ENCODE measurements at regions not wholly inside any gene's neighbourhood (a gene's known extent, or its start where the extent isn't known, plus 50 kb on each side); places are given as distances from the start of the nearest gene placed in this dataset.

DNA sequence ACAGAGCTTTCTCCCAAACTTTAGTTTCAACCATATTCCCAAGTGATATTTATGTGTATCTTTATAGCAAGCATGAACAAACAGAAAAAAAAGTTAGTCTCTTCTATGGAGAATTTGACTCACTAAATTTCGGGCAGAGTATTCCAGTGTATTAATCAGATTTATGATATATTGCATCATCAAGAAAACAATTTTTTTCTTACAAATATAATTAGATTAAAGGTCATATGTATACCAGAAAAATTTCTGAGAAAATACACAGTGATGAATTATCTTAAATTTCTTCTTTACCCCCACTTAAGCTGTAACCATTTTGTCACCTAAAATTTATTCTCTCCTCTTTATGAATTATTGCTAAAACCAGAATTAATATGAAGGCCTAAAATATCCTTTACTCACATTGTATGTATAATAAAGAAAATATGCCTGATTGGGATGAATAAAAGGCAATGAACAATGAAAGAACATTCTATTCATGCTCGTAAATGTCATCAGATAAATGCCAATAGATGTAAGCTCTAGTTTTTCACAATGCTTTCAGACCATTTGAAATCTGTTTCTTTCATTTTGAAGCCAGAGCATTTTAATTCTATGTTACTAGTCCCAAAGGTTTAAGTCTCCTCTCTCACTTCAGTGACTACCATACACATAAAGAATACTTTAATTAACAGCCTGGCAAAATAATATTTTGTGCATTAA lies 192.1 kb downstream of the HGF start:
- no peak for DNase-seq (ENCODE audit: low read depth, low spot score)
- no peaks in the 10 kb centered on the region for H3K79me2 ChIP-seq (ENCODE audit: control insufficient read depth, insufficient read depth, low read length)
- no peaks in the 10 kb centered on the region for H3K4me1 ChIP-seq (ENCODE audit: control insufficient read depth, extremely low read depth, insufficient read depth, low read length)
- H3K9me1 ChIP-seq (ENCODE audit: control insufficient read depth, extremely low read depth, insufficient read depth, low read length), result no peaks in the 10 kb centered on the region
- no peaks in the 10 kb centered on the region for H3K27me3 ChIP-seq (ENCODE audit: control insufficient read depth, extremely low read depth, insufficient read depth, low read length)
- no peak overlapping the region for H3K27ac ChIP-seq (ENCODE audit: control insufficient read depth, insufficient read depth, low read length)
- H2AFZ ChIP-seq (ENCODE audit: control insufficient read depth, low read length), result no peak overlapping the region
- H3K36me3 ChIP-seq (ENCODE audit: control insufficient read depth in 2 of 2, extremely low read depth in 1 of 2, insufficient read depth in 2 of 2, low read length in 2 of 2), result no peaks in the 10 kb centered on the region
- TF ChIP-seq EZH2 (IDR thresholded peaks at IDR 0.05; ENCODE audit: low read length), result no peak
- TF ChIP-seq, protein P1, sequence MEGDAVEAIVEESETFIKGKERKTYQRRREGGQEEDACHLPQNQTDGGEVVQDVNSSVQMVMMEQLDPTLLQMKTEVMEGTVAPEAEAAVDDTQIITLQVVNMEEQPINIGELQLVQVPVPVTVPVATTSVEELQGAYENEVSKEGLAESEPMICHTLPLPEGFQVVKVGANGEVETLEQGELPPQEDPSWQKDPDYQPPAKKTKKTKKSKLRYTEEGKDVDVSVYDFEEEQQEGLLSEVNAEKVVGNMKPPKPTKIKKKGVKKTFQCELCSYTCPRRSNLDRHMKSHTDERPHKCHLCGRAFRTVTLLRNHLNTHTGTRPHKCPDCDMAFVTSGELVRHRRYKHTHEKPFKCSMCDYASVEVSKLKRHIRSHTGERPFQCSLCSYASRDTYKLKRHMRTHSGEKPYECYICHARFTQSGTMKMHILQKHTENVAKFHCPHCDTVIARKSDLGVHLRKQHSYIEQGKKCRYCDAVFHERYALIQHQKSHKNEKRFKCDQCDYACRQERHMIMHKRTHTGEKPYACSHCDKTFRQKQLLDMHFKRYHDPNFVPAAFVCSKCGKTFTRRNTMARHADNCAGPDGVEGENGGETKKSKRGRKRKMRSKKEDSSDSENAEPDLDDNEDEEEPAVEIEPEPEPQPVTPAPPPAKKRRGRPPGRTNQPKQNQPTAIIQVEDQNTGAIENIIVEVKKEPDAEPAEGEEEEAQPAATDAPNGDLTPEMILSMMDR (optimal IDR thresholded peaks at IDR 0.05 in 1 of 3, IDR thresholded peaks at IDR 0.05 in 1 of 3, conservative IDR thresholded peaks at IDR 0.05 in 1 of 3; ENCODE audit: extremely low read depth in 1 of 3, insufficient read depth in 2 of 3, low read length in 3 of 3), result no peak
- no peaks in the 10 kb centered on the region for H3K9me3 ChIP-seq (ENCODE audit: control insufficient read depth, low read depth, low read length)
- H3K4me3 ChIP-seq (ENCODE audit: control insufficient read depth in 2 of 3, extremely low read depth in 1 of 3, insufficient read depth in 2 of 3, low read depth in 1 of 3, low read length in 3 of 3), result no peak overlapping the region
- H3K4me2 ChIP-seq (ENCODE audit: control insufficient read depth, extremely low read depth, insufficient read depth, low read depth, low read length), result no peak overlapping the region
- no peak for FAIRE-seq
- no peaks in the 10 kb centered on the region for H4K20me1 ChIP-seq (ENCODE audit: control insufficient read depth, extremely low read depth, insufficient read depth, low read length)
- dilution Hi-C loops (cut with MboI; ENCODE audit: extremely low pct_ligation_motif_present, low sequenced_read_pairs), result no loop called here
- no peak overlapping the region for H3K9ac ChIP-seq (ENCODE audit: control insufficient read depth, extremely low read depth, insufficient read depth, low read length)

DNA sequence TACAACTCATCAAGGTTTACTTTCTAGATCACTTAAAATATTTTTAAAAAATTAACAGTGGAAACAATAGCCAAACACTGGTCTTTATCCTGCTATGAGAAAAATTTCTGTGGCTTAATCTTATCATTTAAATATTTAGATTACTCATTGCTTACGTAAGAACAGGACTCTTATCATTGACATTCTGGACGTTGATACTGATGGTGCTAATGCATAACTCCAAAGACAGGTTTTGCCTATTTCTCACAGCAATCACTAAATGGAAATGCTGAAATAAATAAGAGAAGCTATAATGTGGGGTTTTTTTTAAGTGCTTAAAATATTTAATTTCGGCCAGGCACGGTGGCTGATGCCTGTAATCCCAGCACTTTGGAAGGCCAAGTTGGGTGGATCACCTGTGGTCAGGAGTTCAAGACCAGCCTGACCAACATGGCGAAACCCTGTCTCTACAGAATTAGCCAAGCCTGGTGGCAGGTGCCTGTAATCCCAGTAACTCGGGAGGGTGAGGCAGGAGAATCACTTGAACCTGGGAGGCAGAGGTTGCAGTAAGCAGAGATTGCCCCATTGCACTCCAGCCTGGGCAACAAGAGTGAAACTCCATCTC lies 195.0 kb downstream of the HGF start:
- no peak overlapping the region for H2AFZ ChIP-seq (ENCODE audit: control insufficient read depth, low read length)
- H3K36me3 ChIP-seq (ENCODE audit: control insufficient read depth in 2 of 2, extremely low read depth in 1 of 2, insufficient read depth in 2 of 2, low read length in 2 of 2), result no peaks in the 10 kb centered on the region
- H3K4me1 ChIP-seq (ENCODE audit: control insufficient read depth, extremely low read depth, insufficient read depth, low read length), result no peaks in the 10 kb centered on the region
- TF ChIP-seq EZH2 (IDR thresholded peaks at IDR 0.05; ENCODE audit: low read length), result no peak
- TF ChIP-seq, protein P1 (optimal IDR thresholded peaks at IDR 0.05 in 1 of 3, IDR thresholded peaks at IDR 0.05 in 1 of 3, conservative IDR thresholded peaks at IDR 0.05 in 1 of 3; ENCODE audit: extremely low read depth in 1 of 3, insufficient read depth in 2 of 3, low read length in 3 of 3), result no peak
- H3K4me3 ChIP-seq (ENCODE audit: control insufficient read depth in 2 of 3, extremely low read depth in 1 of 3, insufficient read depth in 2 of 3, low read depth in 1 of 3, low read length in 3 of 3), result no peak overlapping the region
- H3K9me1 ChIP-seq (ENCODE audit: control insufficient read depth, extremely low read depth, insufficient read depth, low read length), result no peaks in the 10 kb centered on the region
- FAIRE-seq (no peak), DNase-seq (ENCODE audit: low read depth, low spot score) (no peak)
- H4K20me1 ChIP-seq (ENCODE audit: control insufficient read depth, extremely low read depth, insufficient read depth, low read length), result no peaks in the 10 kb centered on the region
- dilution Hi-C loops (cut with MboI; ENCODE audit: extremely low pct_ligation_motif_present, low sequenced_read_pairs), result no loop called here
- no peak overlapping the region for H3K27ac ChIP-seq (ENCODE audit: control insufficient read depth, insufficient read depth, low read length)
- H3K4me2 ChIP-seq (ENCODE audit: control insufficient read depth, extremely low read depth, insufficient read depth, low read depth, low read length), result no peak overlapping the region
- no peaks in the 10 kb centered on the region for H3K27me3 ChIP-seq (ENCODE audit: control insufficient read depth, extremely low read depth, insufficient read depth, low read length)
- no peak overlapping the region for H3K9ac ChIP-seq (ENCODE audit: control insufficient read depth, extremely low read depth, insufficient read depth, low read length)
- no peaks in the 10 kb centered on the region for H3K79me2 ChIP-seq (ENCODE audit: control insufficient read depth, insufficient read depth, low read length)
- no peaks in the 10 kb centered on the region for H3K9me3 ChIP-seq (ENCODE audit: control insufficient read depth, low read depth, low read length)
